ENCODE measurements at regions not wholly inside any gene's neighbourhood (a gene's known extent, or its start where the extent isn't known, plus 50 kb on each side); places are given as distances from the start of the nearest gene placed in this dataset.

DNA sequence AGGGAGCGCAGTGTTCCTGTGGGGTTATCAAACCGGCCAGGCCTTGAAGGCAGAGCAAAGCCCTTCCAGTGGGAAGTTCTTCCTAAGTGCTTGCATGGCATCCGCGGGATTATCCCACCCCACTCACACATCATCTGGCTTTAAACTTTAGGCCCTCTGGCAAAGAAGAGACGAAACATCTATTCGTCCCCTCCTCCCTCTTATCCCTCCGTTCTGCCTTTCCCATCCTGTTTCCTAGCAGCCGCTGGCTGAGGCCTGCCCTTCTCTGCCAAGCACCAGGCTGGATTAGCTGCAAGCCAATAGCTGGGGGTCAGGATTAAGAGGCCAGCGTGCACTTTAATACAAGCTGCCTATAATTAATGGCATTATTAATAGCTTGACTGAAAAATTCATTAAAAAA, 621.0 kb downstream of the PKHD1 start (continued):
- TF ChIP-seq USF2 (IDR thresholded peaks at IDR 0.05; ENCODE audit: borderline replicate concordance, low read depth, low read length) = no peak

DNA sequence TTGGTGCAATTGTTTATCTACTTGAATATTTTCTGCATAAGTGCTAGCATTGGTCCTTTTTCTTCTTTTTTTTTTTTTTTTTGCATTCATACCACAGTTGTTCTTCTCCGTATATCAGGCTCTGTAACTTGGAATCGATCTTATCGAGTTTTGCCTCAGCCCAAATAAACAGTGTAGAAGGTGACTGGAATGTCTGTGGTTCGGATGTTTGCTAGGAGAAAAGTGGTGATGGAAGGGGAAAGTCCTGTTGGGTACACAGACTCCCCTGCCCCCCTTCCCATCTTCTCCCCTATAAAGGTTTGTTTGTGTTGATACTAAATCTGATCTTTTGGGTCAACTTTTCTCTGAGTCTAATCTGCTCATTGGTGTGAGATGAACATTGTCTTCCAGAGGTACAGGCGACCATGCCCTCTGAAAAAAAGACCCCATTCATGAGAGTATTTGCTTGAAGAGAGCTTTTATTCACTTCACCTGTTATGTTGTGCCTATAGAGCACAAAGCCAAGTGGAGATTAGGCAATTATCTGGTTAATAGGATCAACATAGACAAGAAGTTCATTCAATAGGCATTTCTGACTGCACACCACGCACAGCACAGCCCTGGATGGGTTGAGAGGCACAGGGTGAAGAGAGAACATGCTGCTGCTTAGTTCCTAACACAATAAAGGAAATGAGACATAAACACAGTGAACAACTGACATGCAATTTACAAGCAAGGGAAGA, 620.0 kb downstream of the PKHD1 start:
- DNase-seq (ENCODE audit: low read depth, low spot score) (no peak), FAIRE-seq (no peak), ATAC-seq (peak; percentile 26; the same call in 1 of the 3 replicates)
- no TSS peak for BruUV-seq (replicated peaks)
- in situ Hi-C loops (cut with MboI) = no loop called here
- ChIA-PET RAD21 (ENCODE audit: unreplicated experiment) (no interaction called here), CTCF (no interaction called here), POLR2A (no interaction called here), SMC1A (ENCODE audit: uncharacterized antibody, unreplicated experiment) (interaction anchor here (1.4 kb wide), 1 partner anchor 8 kb away, joined by 4 read pairs; no protein-coding TSS in a partner anchor)
- Histone ChIP-seq H3K9ac (ENCODE audit: control insufficient read depth, insufficient read depth, low read length) (no peak overlapping the region), H4K20me1 (ENCODE audit: control insufficient read depth, insufficient read depth) (no peaks in the 10 kb centered on the region), H3K9me3 (replicated peaks; ENCODE audit: control insufficient read depth, insufficient read depth, low read length) (no peaks in the 10 kb centered on the region), H3K79me2 (ENCODE audit: control insufficient read depth, insufficient read depth, low read length) (no peaks in the 10 kb centered on the region), H3K27ac (ENCODE audit: control insufficient read depth, insufficient read depth) (no peak overlapping the region), H3K36me3 (ENCODE audit: control insufficient read depth in 2 of 2, insufficient read depth in 2 of 2, low read length in 1 of 2) (no peaks in the 10 kb centered on the region), H3K4me3 (no peak overlapping the region), H3K4me2 (ENCODE audit: control insufficient read depth, insufficient read depth) (no peak overlapping the region), H2AFZ (ENCODE audit: control insufficient read depth, low read depth, low read length) (no peak overlapping the region), H3K4me1 (ENCODE audit: control insufficient read depth, insufficient read depth, low read length) (no peaks in the 10 kb centered on the region), H3K27me3 (replicated peaks in 1 of 2; ENCODE audit: control insufficient read depth in 2 of 2, insufficient read depth in 2 of 2, low read length in 1 of 2) (no peaks in the 10 kb centered on the region)
- TF ChIP-seq PAX8 (IDR thresholded peaks at IDR 0.05) (no peak), TBL1XR1 (IDR thresholded peaks at IDR 0.05; ENCODE audit: low read depth, low read length) (no peak), RBBP5 (conservative IDR thresholded peaks at IDR 0.05) (no peak)
- intact Hi-C loops (cut with micrococcal nuclease; ENCODE audit: unreplicated experiment) = no loop called here
- 44% methylated on average over 6 of the region's 6 CpGs for WGBS (ENCODE audit: insufficient coverage, insufficient replicate concordance, low lambda C conversion rate, missing lambda C conversion rate)

DNA sequence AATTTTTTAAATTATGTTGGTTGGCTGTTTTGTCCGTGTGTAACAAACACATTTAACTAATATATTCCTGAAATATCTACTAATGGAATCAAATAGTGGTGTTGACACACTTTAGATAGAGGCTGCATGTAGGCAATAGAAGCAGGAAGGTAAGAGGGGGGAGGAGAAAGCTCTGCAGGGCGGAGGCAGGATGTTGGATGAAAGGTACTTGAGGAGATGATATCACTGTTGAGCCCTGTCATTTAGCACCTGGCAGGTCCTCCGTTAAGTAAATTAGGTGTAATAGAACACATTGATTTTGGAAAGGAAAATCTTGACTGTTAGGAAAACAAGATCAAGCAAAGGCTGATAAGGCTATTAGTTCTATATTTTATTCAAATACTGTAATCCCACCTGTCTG, 618.7 kb downstream of the PKHD1 start:
- 22% methylated on average over 3 of the region's 3 CpGs for WGBS (ENCODE audit: insufficient coverage, insufficient replicate concordance, low lambda C conversion rate, missing lambda C conversion rate)
- no peak for DNase-seq (ENCODE audit: low read depth, low spot score)
- Histone ChIP-seq H3K36me3 (ENCODE audit: control insufficient read depth in 2 of 2, insufficient read depth in 2 of 2, low read length in 1 of 2) (no peaks in the 10 kb centered on the region), H3K4me1 (ENCODE audit: control insufficient read depth, insufficient read depth, low read length) (peaks cover 5% of the 10 kb centered on the region; the same call in 1 of the 2 replicates), H3K27me3 (replicated peaks in 1 of 2; ENCODE audit: control insufficient read depth in 2 of 2, insufficient read depth in 2 of 2, low read length in 1 of 2) (no peaks in the 10 kb centered on the region), H3K9me3 (replicated peaks; ENCODE audit: control insufficient read depth, insufficient read depth, low read length) (no peaks in the 10 kb centered on the region; the same call in 2 of the 3 replicates), H3K9ac (ENCODE audit: control insufficient read depth, insufficient read depth, low read length) (no peak overlapping the region), H3K79me2 (ENCODE audit: control insufficient read depth, insufficient read depth, low read length) (no peaks in the 10 kb centered on the region), H2AFZ (ENCODE audit: control insufficient read depth, low read depth, low read length) (no peak overlapping the region), H3K4me2 (ENCODE audit: control insufficient read depth, insufficient read depth) (no peak overlapping the region), H4K20me1 (ENCODE audit: control insufficient read depth, insufficient read depth) (no peaks in the 10 kb centered on the region), H3K27ac (ENCODE audit: control insufficient read depth, insufficient read depth) (no peak overlapping the region), H3K4me3 (no peak overlapping the region)
- CTCF ChIA-PET = interaction anchor here (0.5 kb wide), 1 partner anchor 15 kb away, joined by 3 read pairs; no protein-coding TSS in a partner anchor
- SMC1A ChIA-PET (ENCODE audit: uncharacterized antibody, unreplicated experiment) = no interaction called here
- POLR2A ChIA-PET = no interaction called here
- no peak for ATAC-seq
- FAIRE-seq = no peak
- intact Hi-C loops (cut with micrococcal nuclease; ENCODE audit: unreplicated experiment) (no loop called here), in situ Hi-C loops (cut with MboI) (no loop called here)
- BruUV-seq (replicated peaks) = no TSS peak
- TF ChIP-seq POU2F2 (IDR thresholded peaks at IDR 0.05; ENCODE audit: borderline replicate concordance, low read depth, low read length) (no peak), STAT3 (IDR thresholded peaks at IDR 0.05; ENCODE audit: low read depth, low read length) (no peak)
- TF ChIP-seq, protein P1, sequence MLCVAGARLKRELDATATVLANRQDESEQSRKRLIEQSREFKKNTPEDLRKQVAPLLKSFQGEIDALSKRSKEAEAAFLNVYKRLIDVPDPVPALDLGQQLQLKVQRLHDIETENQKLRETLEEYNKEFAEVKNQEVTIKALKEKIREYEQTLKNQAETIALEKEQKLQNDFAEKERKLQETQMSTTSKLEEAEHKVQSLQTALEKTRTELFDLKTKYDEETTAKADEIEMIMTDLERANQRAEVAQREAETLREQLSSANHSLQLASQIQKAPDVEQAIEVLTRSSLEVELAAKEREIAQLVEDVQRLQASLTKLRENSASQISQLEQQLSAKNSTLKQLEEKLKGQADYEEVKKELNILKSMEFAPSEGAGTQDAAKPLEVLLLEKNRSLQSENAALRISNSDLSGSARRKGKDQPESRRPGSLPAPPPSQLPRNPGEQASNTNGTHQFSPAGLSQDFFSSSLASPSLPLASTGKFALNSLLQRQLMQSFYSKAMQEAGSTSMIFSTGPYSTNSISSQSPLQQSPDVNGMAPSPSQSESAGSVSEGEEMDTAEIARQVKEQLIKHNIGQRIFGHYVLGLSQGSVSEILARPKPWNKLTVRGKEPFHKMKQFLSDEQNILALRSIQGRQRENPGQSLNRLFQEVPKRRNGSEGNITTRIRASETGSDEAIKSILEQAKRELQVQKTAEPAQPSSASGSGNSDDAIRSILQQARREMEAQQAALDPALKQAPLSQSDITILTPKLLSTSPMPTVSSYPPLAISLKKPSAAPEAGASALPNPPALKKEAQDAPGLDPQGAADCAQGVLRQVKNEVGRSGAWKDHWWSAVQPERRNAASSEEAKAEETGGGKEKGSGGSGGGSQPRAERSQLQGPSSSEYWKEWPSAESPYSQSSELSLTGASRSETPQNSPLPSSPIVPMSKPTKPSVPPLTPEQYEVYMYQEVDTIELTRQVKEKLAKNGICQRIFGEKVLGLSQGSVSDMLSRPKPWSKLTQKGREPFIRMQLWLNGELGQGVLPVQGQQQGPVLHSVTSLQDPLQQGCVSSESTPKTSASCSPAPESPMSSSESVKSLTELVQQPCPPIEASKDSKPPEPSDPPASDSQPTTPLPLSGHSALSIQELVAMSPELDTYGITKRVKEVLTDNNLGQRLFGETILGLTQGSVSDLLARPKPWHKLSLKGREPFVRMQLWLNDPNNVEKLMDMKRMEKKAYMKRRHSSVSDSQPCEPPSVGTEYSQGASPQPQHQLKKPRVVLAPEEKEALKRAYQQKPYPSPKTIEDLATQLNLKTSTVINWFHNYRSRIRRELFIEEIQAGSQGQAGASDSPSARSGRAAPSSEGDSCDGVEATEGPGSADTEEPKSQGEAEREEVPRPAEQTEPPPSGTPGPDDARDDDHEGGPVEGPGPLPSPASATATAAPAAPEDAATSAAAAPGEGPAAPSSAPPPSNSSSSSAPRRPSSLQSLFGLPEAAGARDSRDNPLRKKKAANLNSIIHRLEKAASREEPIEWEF (IDR thresholded peaks at IDR 0.05; ENCODE audit: insufficient replicate concordance, low read depth, low read length) = no peak
- RAD21 ChIA-PET (ENCODE audit: unreplicated experiment) = no interaction called here

Data from GM12878 (cell line).